ENCODE measurements at regions not wholly inside any gene's neighbourhood (a gene's known extent, or its start where the extent isn't known, plus 50 kb on each side); places are given as distances from the start of the nearest gene placed in this dataset.

- Mint-ChIP-seq H3K36me3 (ENCODE audit: unreplicated experiment) (no peaks in the 10 kb centered on the region), H3K27ac (ENCODE audit: unreplicated experiment) (no peak overlapping the region), H3K4me3 (ENCODE audit: unreplicated experiment) (no peak overlapping the region), H3K9me3 (ENCODE audit: unreplicated experiment) (peaks cover 1% of the 10 kb centered on the region), H3K27me3 (ENCODE audit: unreplicated experiment) (peaks cover 2% of the 10 kb centered on the region), H3K4me1 (ENCODE audit: low read depth, unreplicated experiment) (no peaks in the 10 kb centered on the region)
- no peak for DNase-seq
- no peak for TF ChIP-seq CTCF (IDR thresholded peaks at IDR 0.05; ENCODE audit: partially characterized antibody, unreplicated experiment)
Measured at GRCh38 chr2:7709907-7710306, 792.7 kb downstream of the RNF144A start.

GRCh38 chr2:7711167-7711566 lies 794.0 kb downstream of the RNF144A start:
- no peaks in the 10 kb centered on the region for H3K4me1 Mint-ChIP-seq (ENCODE audit: low read depth, unreplicated experiment)
- H3K4me3 Mint-ChIP-seq (ENCODE audit: unreplicated experiment): no peak overlapping the region
- peaks cover 1% of the 10 kb centered on the region for H3K9me3 Mint-ChIP-seq (ENCODE audit: unreplicated experiment)
- H3K27ac Mint-ChIP-seq (ENCODE audit: unreplicated experiment): no peak overlapping the region
- DNase-seq: no peak
- peaks cover 2% of the 10 kb centered on the region for H3K27me3 Mint-ChIP-seq (ENCODE audit: unreplicated experiment)
- no peaks in the 10 kb centered on the region for H3K36me3 Mint-ChIP-seq (ENCODE audit: unreplicated experiment)
- TF ChIP-seq CTCF (IDR thresholded peaks at IDR 0.05; ENCODE audit: partially characterized antibody, unreplicated experiment): no peak

GRCh38 chr2:7719876-7720275 lies 802.7 kb downstream of the RNF144A start:
- TF ChIP-seq CTCF (IDR thresholded peaks at IDR 0.05; ENCODE audit: partially characterized antibody, unreplicated experiment): no peak
- no peak for DNase-seq
- no peaks in the 10 kb centered on the region for H3K27me3 Mint-ChIP-seq (ENCODE audit: unreplicated experiment)

GRCh38 chr2:7721413-7721995 lies 804.3 kb downstream of the RNF144A start:
- H3K27ac Mint-ChIP-seq (ENCODE audit: unreplicated experiment): no peak overlapping the region
- no peaks in the 10 kb centered on the region for H3K9me3 Mint-ChIP-seq (ENCODE audit: unreplicated experiment)
- H3K36me3 Mint-ChIP-seq (ENCODE audit: unreplicated experiment): no peaks in the 10 kb centered on the region
- no peak overlapping the region for H3K4me3 Mint-ChIP-seq (ENCODE audit: unreplicated experiment)
- no peak for DNase-seq
- H3K27me3 Mint-ChIP-seq (ENCODE audit: unreplicated experiment): no peaks in the 10 kb centered on the region
- TF ChIP-seq CTCF (IDR thresholded peaks at IDR 0.05; ENCODE audit: partially characterized antibody, unreplicated experiment): no peak
- H3K4me1 Mint-ChIP-seq (ENCODE audit: low read depth, unreplicated experiment): peaks cover 3% of the 10 kb centered on the region

More at GRCh38 chr2:7719876-7720275, 802.7 kb downstream of the RNF144A start:
- no peak overlapping the region for H3K4me3 Mint-ChIP-seq (ENCODE audit: unreplicated experiment)
- H3K4me1 Mint-ChIP-seq (ENCODE audit: low read depth, unreplicated experiment): peaks cover 3% of the 10 kb centered on the region
- H3K9me3 Mint-ChIP-seq (ENCODE audit: unreplicated experiment): no peaks in the 10 kb centered on the region
- H3K36me3 Mint-ChIP-seq (ENCODE audit: unreplicated experiment): no peaks in the 10 kb centered on the region
- no peak overlapping the region for H3K27ac Mint-ChIP-seq (ENCODE audit: unreplicated experiment)

GRCh38 chr2:7722212-7722910 lies 805.1 kb downstream of the RNF144A start:
- Mint-ChIP-seq H3K36me3 (ENCODE audit: unreplicated experiment) (no peaks in the 10 kb centered on the region), H3K9me3 (ENCODE audit: unreplicated experiment) (no peaks in the 10 kb centered on the region), H3K27ac (ENCODE audit: unreplicated experiment) (no peak overlapping the region), H3K4me3 (ENCODE audit: unreplicated experiment) (no peak overlapping the region), H3K4me1 (ENCODE audit: low read depth, unreplicated experiment) (peaks cover 3% of the 10 kb centered on the region), H3K27me3 (ENCODE audit: unreplicated experiment) (no peaks in the 10 kb centered on the region)
- TF ChIP-seq CTCF (IDR thresholded peaks at IDR 0.05; ENCODE audit: partially characterized antibody, unreplicated experiment): no peak
- no peak for DNase-seq
